Parathyroid adenoma (tissue), 2 donors: ENCODE measurements at regions not wholly inside any gene's neighbourhood (a gene's known extent, or its start where the extent isn't known, plus 50 kb on each side); places are given as distances from the start of the nearest gene placed in this dataset.

Experiments used
- H2AFZ ChIP-seq: fragments of 300-600 bp; sonication (generic); one replicate; pipeline ENCODE4 v1.7.0; 2017; ENCODE audit warnings: antibody characterized with exemption, mild to moderate bottlenecking
- H3K27ac ChIP-seq: fragments of 300-600 bp; sonication (generic); one replicate; pipeline ENCODE4 v1.7.0; 2017
- H3K27me3 ChIP-seq: fragments of 300-600 bp; sonication (generic); one replicate; pipeline ENCODE4 v1.7.0; 2017; ENCODE audit warnings: low read length; ENCODE audit not compliant: control insufficient read depth, insufficient read depth
- H3K36me3 ChIP-seq: fragments of 300-600 bp; sonication (generic); one replicate; pipeline ENCODE4 v1.7.0; 2017; ENCODE audit warnings: low read length; ENCODE audit not compliant: control insufficient read depth, insufficient read depth
- H3K4me1 ChIP-seq: fragments of 300-600 bp; sonication (generic); one replicate; pipeline ENCODE4 v1.7.0; 2017; ENCODE audit warnings: control low read depth
- H3K4me2 ChIP-seq: fragments of 300-600 bp; sonication (generic); one replicate; pipeline ENCODE4 v1.7.0; 2017; ENCODE audit warnings: low read length
- H3K4me3 ChIP-seq: fragments of 300-600 bp; sonication (generic); one replicate; pipeline ENCODE4 v1.7.0; 2017; ENCODE audit warnings: low read depth, low read length
- H3K79me2 ChIP-seq: fragments of 300-600 bp; sonication (generic); one replicate; pipeline ENCODE4 v1.7.0; 2017; ENCODE audit warnings: control low read depth
- H3K9ac ChIP-seq: fragments of 300-600 bp; sonication (generic); one replicate; pipeline ENCODE4 v1.7.0; 2017; ENCODE audit warnings: mild to moderate bottlenecking
- H3K9me3 ChIP-seq: fragments of 300-600 bp; sonication (generic); one replicate; pipeline ENCODE4 v1.7.0; 2017; ENCODE audit warnings: low read length; ENCODE audit not compliant: control insufficient read depth
- CTCF ChIP-seq: fragments of 300-600 bp; sonication (generic); IDR thresholded peaks from one replicate; pipeline ENCODE4 v1.7.0; 2017; ENCODE audit warnings: antibody characterized with exemption, mild to moderate bottlenecking
- donor health status: primary hyperparathyroidism.

DNA sequence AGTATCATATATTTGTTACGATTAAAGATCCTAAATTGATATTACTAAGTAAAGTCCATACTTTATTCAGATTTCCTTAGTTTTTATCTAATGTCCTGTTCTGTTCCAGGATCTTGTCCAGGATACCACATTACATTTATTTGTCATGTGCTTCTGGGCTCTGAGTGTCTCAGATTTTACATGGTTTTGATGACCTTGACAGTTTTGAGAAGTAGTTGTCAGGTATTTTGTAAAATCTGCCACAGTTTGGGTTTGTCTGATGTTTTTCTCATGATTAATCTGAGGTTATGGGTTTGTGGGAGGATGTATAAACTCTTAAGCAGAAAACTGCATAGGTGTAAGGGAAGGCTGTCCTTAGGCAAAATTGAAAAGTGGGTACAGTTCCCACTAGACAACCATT is 109.9 kb upstream of the BMP5 start:
- no peaks in the 10 kb centered on the region for H3K9me3 ChIP-seq
- H3K36me3 ChIP-seq, result no peaks in the 10 kb centered on the region
- no peak overlapping the region for H3K27ac ChIP-seq
- H3K27me3 ChIP-seq, result no peaks in the 10 kb centered on the region
- no peak overlapping the region for H3K4me2 ChIP-seq
- H3K4me1 ChIP-seq, result no peaks in the 10 kb centered on the region
- no peak overlapping the region for H3K4me3 ChIP-seq
- no peaks in the 10 kb centered on the region for H3K79me2 ChIP-seq
- no peak overlapping the region for H2AFZ ChIP-seq
- no peak overlapping the region for H3K9ac ChIP-seq
- TF ChIP-seq CTCF, result no peak

DNA sequence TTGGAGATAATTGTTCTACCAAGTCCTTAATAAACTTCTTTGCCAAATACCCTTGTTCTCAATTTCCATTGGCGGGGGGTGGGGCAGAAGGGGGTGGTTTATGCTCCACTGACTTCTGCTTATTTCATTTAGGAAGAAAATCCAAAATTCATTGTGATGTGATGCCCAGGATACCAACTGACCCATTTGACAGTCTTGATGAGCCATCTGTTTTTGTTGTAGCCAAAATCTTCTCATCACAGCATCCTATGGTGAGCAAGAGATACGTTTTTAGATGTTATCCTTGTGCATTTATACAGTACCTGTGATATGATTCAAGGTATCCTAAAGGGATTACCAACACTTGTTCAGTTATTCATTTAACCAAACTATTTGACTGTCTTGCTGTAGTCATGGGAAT is 108.5 kb upstream of the BMP5 start:
- no peak overlapping the region for H3K27ac ChIP-seq
- H3K4me3 ChIP-seq, result no peak overlapping the region
- H3K4me2 ChIP-seq, result no peak overlapping the region
- H3K36me3 ChIP-seq, result no peaks in the 10 kb centered on the region
- H3K79me2 ChIP-seq, result no peaks in the 10 kb centered on the region
- no peak overlapping the region for H3K9ac ChIP-seq
- H3K4me1 ChIP-seq, result no peaks in the 10 kb centered on the region
- no peak for TF ChIP-seq CTCF
- H3K9me3 ChIP-seq, result no peaks in the 10 kb centered on the region
- H2AFZ ChIP-seq, result no peak overlapping the region
- H3K27me3 ChIP-seq, result no peaks in the 10 kb centered on the region

GRCh38 chr6:55981660-55982059 is 106.3 kb upstream of the BMP5 start:
- TF ChIP-seq CTCF, result no peak
- Histone ChIP-seq H3K4me1 (no peaks in the 10 kb centered on the region), H2AFZ (no peak overlapping the region), H3K27ac (no peak overlapping the region), H3K36me3 (no peaks in the 10 kb centered on the region), H3K9me3 (no peaks in the 10 kb centered on the region), H3K27me3 (no peaks in the 10 kb centered on the region), H3K79me2 (no peaks in the 10 kb centered on the region), H3K9ac (no peak overlapping the region), H3K4me3 (no peak overlapping the region), H3K4me2 (no peak overlapping the region)

DNA sequence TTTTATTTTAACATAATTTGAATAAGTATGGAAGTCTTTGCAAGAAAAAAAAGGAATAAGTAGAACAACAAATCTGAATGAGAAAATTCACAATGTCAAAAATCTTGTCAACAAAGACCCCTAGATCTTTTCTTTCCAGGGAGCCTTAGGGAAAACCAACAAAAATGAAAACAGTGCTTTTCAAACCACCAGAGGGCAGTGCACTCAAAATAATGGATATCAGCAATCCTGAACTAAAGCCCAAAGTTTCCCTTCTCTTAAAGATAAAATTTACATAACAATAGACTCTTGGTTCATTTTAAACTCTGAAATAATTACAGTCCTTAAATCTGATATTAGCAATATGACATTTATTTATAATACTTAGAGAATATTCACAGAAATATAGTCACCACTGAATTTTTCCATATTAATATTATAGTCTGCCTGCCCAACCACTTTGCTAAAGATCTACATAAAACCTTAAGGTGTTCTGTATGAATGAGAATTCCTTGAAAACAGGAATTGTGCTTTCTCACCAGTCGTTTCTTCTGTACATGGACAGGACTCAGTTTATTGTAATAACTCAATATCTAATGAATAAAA is 105.3 kb upstream of the BMP5 start:
- Histone ChIP-seq H3K4me2 (no peak overlapping the region), H3K79me2 (no peaks in the 10 kb centered on the region), H3K4me1 (no peaks in the 10 kb centered on the region), H3K9ac (no peak overlapping the region), H2AFZ (no peak overlapping the region), H3K4me3 (no peak overlapping the region), H3K27ac (no peak overlapping the region), H3K9me3 (no peaks in the 10 kb centered on the region), H3K27me3 (no peaks in the 10 kb centered on the region), H3K36me3 (no peaks in the 10 kb centered on the region)
- TF ChIP-seq CTCF, result peak; percentile 79

- H3K27me3 ChIP-seq, result no peaks in the 10 kb centered on the region
- H3K9ac ChIP-seq, result no peak overlapping the region
- no peak overlapping the region for H2AFZ ChIP-seq
- H3K4me3 ChIP-seq, result no peak overlapping the region
- no peak overlapping the region for H3K27ac ChIP-seq
- H3K79me2 ChIP-seq, result no peaks in the 10 kb centered on the region
- H3K9me3 ChIP-seq, result no peaks in the 10 kb centered on the region
- no peaks in the 10 kb centered on the region for H3K4me1 ChIP-seq
- H3K4me2 ChIP-seq, result no peak overlapping the region
- no peak for TF ChIP-seq CTCF
- H3K36me3 ChIP-seq, result no peaks in the 10 kb centered on the region
Measured at GRCh38 chr6:55979526-55979925, 104.1 kb upstream of the BMP5 start.
